Mesothelial cell of epicardium (in vitro differentiated cells): ENCODE measurements at regions not wholly inside any gene's neighbourhood (a gene's known extent, or its start where the extent isn't known, plus 50 kb on each side); places are given as distances from the start of the nearest gene placed in this dataset.

ENCODE experiments used
- DNase-seq, 2 experiments: peaks; one replicate each; pipeline ENCODE4 v3.0.0; 2021; ENCODE audit warnings: low spot score in 2 of 2; ENCODE audit not compliant: unreplicated experiment in 2 of 2
- H3K27ac Mint-ChIP-seq: 2 replicates; pipeline ENCODE4 v1.8.0; 2021; ENCODE audit warnings: mixed read lengths
- H3K27me3 Mint-ChIP-seq: 2 replicates; pipeline ENCODE4 v1.8.0; 2021; ENCODE audit warnings: low read depth, mixed read lengths
- H3K36me3 Mint-ChIP-seq: 2 replicates; pipeline ENCODE4 v1.8.0; 2021; ENCODE audit warnings: mixed read lengths
- H3K4me1 Mint-ChIP-seq: 2 replicates; pipeline ENCODE4 v1.8.0; 2021; ENCODE audit warnings: mixed read lengths
- H3K4me3 Mint-ChIP-seq: 2 replicates; pipeline ENCODE4 v1.8.0; 2021; ENCODE audit warnings: mild to moderate bottlenecking, moderate library complexity, mixed read lengths
- H3K9me3 Mint-ChIP-seq: 2 replicates; pipeline ENCODE4 v1.8.0; 2021; ENCODE audit warnings: mixed read lengths
- CTCF ChIP-seq: fragments of 200-600 bp; sonication (generic); IDR thresholded peaks from one replicate; pipeline ENCODE4 v1.5.0; 2021; ENCODE audit warnings: antibody characterized with exemption; ENCODE audit not compliant: unreplicated experiment

- Mint-ChIP-seq H3K27ac (no peak overlapping the region), H3K4me1 (peaks cover 5% of the 10 kb centered on the region), H3K27me3 (peaks cover 3% of the 10 kb centered on the region), H3K36me3 (no peaks in the 10 kb centered on the region), H3K9me3 (no peaks in the 10 kb centered on the region), H3K4me3 (no peak overlapping the region)
- no peak for DNase-seq
- TF ChIP-seq CTCF: no peak
Observed at GRCh38 chr18:57214976-57215375, 68.1 kb downstream of the BOD1L2 start.

GRCh38 chr18:57218281-57218680, 71.4 kb downstream of the BOD1L2 start:
- DNase-seq: no peak
- H3K36me3 Mint-ChIP-seq: no peaks in the 10 kb centered on the region
- H3K4me1 Mint-ChIP-seq: no peaks in the 10 kb centered on the region
- peaks cover 3% of the 10 kb centered on the region for H3K27me3 Mint-ChIP-seq
- H3K27ac Mint-ChIP-seq: no peak overlapping the region
- no peaks in the 10 kb centered on the region for H3K9me3 Mint-ChIP-seq
- H3K4me3 Mint-ChIP-seq: no peak overlapping the region
- no peak for TF ChIP-seq CTCF

- Mint-ChIP-seq H3K9me3 (no peaks in the 10 kb centered on the region), H3K36me3 (no peaks in the 10 kb centered on the region), H3K27ac (no peak overlapping the region), H3K27me3 (peaks cover 3% of the 10 kb centered on the region), H3K4me1 (no peaks in the 10 kb centered on the region), H3K4me3 (no peak overlapping the region)
- no peak for TF ChIP-seq CTCF
- DNase-seq: no peak
Observed at GRCh38 chr18:57219964-57220363, 73.1 kb downstream of the BOD1L2 start.

- no peak overlapping the region for H3K4me3 Mint-ChIP-seq
- no peaks in the 10 kb centered on the region for H3K9me3 Mint-ChIP-seq
- TF ChIP-seq CTCF: no peak
- H3K4me1 Mint-ChIP-seq: no peaks in the 10 kb centered on the region
- no peak overlapping the region for H3K27ac Mint-ChIP-seq
- H3K27me3 Mint-ChIP-seq: peaks cover 3% of the 10 kb centered on the region
- no peaks in the 10 kb centered on the region for H3K36me3 Mint-ChIP-seq
- DNase-seq: no peak
Observed at GRCh38 chr18:57220480-57220879, 73.6 kb downstream of the BOD1L2 start.

- no peaks in the 10 kb centered on the region for H3K36me3 Mint-ChIP-seq
- no peak for TF ChIP-seq CTCF
- no peaks in the 10 kb centered on the region for H3K9me3 Mint-ChIP-seq
- H3K27me3 Mint-ChIP-seq: peaks cover 3% of the 10 kb centered on the region
- H3K4me3 Mint-ChIP-seq: no peak overlapping the region
- H3K27ac Mint-ChIP-seq: no peak overlapping the region
- H3K4me1 Mint-ChIP-seq: no peaks in the 10 kb centered on the region
- DNase-seq: no peak
Observed at GRCh38 chr18:57220930-57221483, 74.1 kb downstream of the BOD1L2 start.
